ENCODE measurements at regions not wholly inside any gene's neighbourhood (a gene's known extent, or its start where the extent isn't known, plus 50 kb on each side); places are given as distances from the start of the nearest gene placed in this dataset.
A peak's percentile ranks its signal among the peaks of the same experiment; 100 is the strongest.

DNA sequence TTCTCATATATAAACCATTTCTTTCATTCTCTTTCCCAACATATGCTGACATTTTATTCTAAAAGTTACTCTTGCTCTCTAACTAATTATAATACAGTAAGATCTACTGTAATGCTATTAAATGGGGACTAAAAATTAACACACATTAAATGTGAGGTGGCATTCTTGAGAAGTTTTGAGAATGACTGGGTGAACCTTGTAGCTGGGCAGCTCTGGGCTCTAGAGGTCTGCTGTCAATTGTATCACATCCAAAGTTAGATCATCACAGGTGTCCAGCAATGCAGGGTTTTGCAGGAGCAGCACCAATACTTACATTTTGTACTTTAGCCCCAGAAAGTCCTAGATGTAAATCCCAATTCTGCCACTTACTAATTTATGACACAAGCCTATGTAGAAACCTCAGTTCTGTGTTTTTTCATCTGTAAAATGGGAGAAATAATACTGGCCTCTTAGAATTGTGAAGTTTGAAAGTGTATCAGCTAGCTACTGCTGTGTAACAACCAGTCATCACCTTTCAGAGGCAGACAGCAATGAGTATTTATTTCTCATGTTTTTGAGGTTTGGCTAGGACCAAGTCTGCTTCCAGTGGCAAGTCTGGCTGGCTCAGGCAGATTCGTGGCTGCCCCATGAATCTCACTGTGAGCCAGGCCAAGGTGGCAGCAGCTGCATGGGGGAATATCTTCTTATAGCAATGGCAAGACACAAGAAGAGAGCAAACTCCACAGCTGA lies 79.6 kb upstream of the EMX2 start:
- H3K36me3 ChIP-seq = no peaks in the 10 kb centered on the region
- no peak overlapping the region for H3K4me3 ChIP-seq
- TF ChIP-seq, protein P1, sequence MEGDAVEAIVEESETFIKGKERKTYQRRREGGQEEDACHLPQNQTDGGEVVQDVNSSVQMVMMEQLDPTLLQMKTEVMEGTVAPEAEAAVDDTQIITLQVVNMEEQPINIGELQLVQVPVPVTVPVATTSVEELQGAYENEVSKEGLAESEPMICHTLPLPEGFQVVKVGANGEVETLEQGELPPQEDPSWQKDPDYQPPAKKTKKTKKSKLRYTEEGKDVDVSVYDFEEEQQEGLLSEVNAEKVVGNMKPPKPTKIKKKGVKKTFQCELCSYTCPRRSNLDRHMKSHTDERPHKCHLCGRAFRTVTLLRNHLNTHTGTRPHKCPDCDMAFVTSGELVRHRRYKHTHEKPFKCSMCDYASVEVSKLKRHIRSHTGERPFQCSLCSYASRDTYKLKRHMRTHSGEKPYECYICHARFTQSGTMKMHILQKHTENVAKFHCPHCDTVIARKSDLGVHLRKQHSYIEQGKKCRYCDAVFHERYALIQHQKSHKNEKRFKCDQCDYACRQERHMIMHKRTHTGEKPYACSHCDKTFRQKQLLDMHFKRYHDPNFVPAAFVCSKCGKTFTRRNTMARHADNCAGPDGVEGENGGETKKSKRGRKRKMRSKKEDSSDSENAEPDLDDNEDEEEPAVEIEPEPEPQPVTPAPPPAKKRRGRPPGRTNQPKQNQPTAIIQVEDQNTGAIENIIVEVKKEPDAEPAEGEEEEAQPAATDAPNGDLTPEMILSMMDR (IDR thresholded peaks at IDR 0.05) = no peak
- TF ChIP-seq POLR2A (IDR thresholded peaks at IDR 0.05) (no peak), EP300 (IDR thresholded peaks at IDR 0.05) (no peak)
- peaks cover 0 to 6% (median 0%) of the 10 kb centered on the region in 4 donors for H3K9me3 ChIP-seq
- 67 to 92% methylated on average over 1 of the region's 1 CpG for WGBS, 2 donors
- peak overlapping the region in 1 of 4 donors; percentile 30 for H3K27ac ChIP-seq
- no peak for DNase-seq (ENCODE audit: low spot score in 2 of 2)
- H3K4me1 ChIP-seq = no peaks in the 10 kb centered on the region
- H3K27me3 ChIP-seq = no peaks in the 10 kb centered on the region

DNA sequence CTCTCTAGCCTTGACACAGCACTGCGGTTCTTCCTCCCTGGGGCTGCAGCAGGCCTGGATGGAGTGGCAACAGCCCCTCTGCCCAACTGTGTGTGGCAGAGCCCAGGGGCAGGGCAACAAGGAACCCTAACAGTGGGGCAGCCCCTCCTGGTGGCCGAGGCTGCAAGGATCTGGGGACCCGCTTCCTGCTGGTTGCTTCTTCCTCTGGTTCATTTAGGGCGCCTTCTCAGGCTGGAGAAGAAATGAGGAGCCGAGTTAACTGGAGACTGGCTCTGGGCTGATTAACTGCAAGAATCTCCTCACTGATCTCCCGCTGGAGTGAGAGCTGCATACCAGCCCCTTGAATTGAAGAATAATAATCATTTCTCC lies 80.1 kb upstream of the EMX2 start:
- DNase-seq (ENCODE audit: low spot score in 2 of 2) = no peak
- Histone ChIP-seq H3K4me3 (no peak overlapping the region), H3K36me3 (no peaks in the 10 kb centered on the region), H3K27me3 (no peaks in the 10 kb centered on the region), H3K9me3 (peaks cover 0 to 6% (median 0%) of the 10 kb centered on the region in 4 donors), H3K4me1 (no peaks in the 10 kb centered on the region), H3K27ac (peak overlapping the region in 1 of 4 donors; percentile 30)
- WGBS, 2 donors = 55 to 61% methylated on average over 6 of the region's 6 CpGs
- TF ChIP-seq, protein P1 (IDR thresholded peaks at IDR 0.05) = no peak
- TF ChIP-seq POLR2A (IDR thresholded peaks at IDR 0.05) = no peak
- TF ChIP-seq EP300 (IDR thresholded peaks at IDR 0.05) = no peak

DNA sequence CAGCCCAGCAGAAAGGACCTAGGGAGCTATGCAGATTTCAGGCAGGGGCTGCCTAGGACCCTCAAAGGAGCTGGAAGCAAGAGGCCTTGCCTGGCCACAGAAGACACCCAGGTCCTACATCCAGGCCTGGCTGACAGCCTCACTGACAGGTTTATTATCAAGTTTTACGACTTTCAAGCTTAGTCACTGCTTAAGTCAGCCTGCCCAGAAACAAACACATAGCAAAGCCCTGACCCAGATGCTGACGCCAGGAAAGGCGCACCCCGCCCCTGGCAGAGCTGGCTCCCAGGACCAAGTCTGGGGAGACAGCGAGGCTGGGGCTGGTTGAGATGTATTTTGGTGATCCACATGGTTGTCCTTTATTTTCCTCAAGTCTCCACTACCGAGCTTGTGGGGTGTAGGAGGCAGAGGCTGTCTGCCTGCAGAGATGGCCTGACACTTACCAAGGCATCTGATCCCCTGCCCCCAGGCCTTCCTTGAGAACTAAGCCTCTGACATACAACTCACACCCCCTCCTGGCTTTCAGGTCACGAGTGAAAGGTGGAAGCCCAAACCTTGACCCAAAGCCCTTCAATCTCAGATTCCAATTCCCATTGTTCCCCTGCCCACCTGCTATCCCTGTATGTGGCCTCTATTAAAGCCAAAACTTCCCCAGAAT lies 80.7 kb upstream of the EMX2 start:
- Histone ChIP-seq H3K9me3 (peaks cover 0 to 6% (median 0%) of the 10 kb centered on the region in 4 donors), H3K4me3 (no peak overlapping the region), H3K27me3 (no peaks in the 10 kb centered on the region), H3K36me3 (no peaks in the 10 kb centered on the region), H3K27ac (peak overlapping the region in 1 of 4 donors; percentile 43), H3K4me1 (no peaks in the 10 kb centered on the region)
- DNase-seq (ENCODE audit: low spot score in 2 of 2) = peak in 1 of 2 donors; percentile 31
- WGBS, 2 donors = 44 to 63% methylated on average over 6 to 7 of the region's 7 CpGs
- TF ChIP-seq EP300 (IDR thresholded peaks at IDR 0.05) = no peak
- TF ChIP-seq, protein P1 (IDR thresholded peaks at IDR 0.05) = no peak
- TF ChIP-seq POLR2A (IDR thresholded peaks at IDR 0.05) = no peak

DNA sequence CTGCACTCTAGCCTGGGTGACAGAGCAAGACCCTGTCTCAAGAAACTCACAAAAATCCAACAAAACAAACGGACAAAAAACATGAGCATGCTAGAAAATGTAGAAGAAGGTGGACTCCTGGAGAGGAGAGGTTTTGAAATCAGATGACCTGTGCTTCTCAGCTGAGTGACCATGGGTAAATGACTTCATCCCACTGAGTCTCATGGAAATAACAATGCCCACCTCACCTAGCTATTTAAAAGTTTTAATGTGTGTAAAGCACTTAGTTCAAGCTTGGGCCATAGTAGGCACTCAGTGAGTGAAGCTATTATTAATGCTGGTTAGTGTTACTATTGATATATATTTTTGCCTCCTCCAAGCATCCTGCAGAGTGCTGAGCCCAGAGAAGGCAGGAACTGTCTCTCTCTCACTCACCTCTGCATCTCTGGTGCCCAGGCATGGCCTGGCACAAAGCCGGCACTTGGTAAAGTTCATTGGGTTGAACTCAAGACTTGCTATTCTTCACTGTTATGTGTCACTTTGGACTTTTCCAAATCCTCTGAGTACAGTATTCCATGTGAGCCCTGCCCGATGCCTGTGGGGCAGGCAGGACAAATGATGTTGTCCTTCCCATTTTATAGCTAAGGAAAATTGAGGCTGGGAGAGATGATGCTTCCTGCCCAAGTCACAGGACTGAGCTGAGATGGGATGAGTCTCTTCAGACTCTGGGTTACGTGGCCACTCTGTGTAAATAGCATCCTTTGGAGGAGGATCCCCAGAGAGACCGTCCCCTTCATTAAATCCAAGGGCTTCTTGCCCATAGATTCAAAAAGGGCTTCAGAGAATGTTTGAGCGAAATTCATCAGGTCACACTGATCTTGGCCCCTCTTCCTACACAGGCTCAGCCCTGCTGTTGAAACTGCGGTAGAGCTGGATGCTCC lies 81.4 kb upstream of the EMX2 start:
- no peaks in the 10 kb centered on the region for H3K36me3 ChIP-seq
- no peak for DNase-seq (ENCODE audit: low spot score in 2 of 2)
- H3K4me3 ChIP-seq = no peak overlapping the region
- no peaks in the 10 kb centered on the region for H3K27me3 ChIP-seq
- TF ChIP-seq EP300 (IDR thresholded peaks at IDR 0.05) (no peak), POLR2A (IDR thresholded peaks at IDR 0.05) (no peak)
- TF ChIP-seq, protein P1 (IDR thresholded peaks at IDR 0.05) = no peak
- H3K9me3 ChIP-seq = peaks cover 0 to 6% (median 0%) of the 10 kb centered on the region in 4 donors
- H3K27ac ChIP-seq = peak overlapping the region in 1 of 4 donors; percentile 43
- WGBS, 2 donors = 75 to 80% methylated on average over 7 of the region's 7 CpGs
- H3K4me1 ChIP-seq = no peaks in the 10 kb centered on the region
